Type B pancreatic cell (in vitro differentiated cells): ENCODE measurements at regions not wholly inside any gene's neighbourhood (a gene's known extent, or its start where the extent isn't known, plus 50 kb on each side); places are given as distances from the start of the nearest gene placed in this dataset.
"Not testable (repeated sequence)": the region's sequence is repeated elsewhere in the genome, so short reads cannot be mapped to it uniquely, and the experiment has no call there.

Source experiments
- DNase-seq: peaks from one replicate; pipeline ENCODE4 v3.0.0; 2021; ENCODE audit warnings: mixed read lengths; ENCODE audit not compliant: unreplicated experiment; ENCODE audit errors: extremely low spot score
- H3K27ac Mint-ChIP-seq: 2 replicates; pipeline ENCODE4 v1.8.0; 2021; ENCODE audit warnings: mild to moderate bottlenecking, mixed read lengths
- H3K27me3 Mint-ChIP-seq: 2 replicates; pipeline ENCODE4 v1.8.0; 2021; ENCODE audit warnings: mixed read lengths
- H3K36me3 Mint-ChIP-seq: 2 replicates; pipeline ENCODE4 v1.8.0; 2021; ENCODE audit warnings: mixed read lengths
- H3K4me1 Mint-ChIP-seq: one replicate; pipeline ENCODE4 v1.8.0; 2021; ENCODE audit warnings: mixed read lengths; ENCODE audit not compliant: unreplicated experiment
- H3K4me3 Mint-ChIP-seq: 2 replicates; pipeline ENCODE4 v1.8.0; 2021; ENCODE audit warnings: mild to moderate bottlenecking, mixed read lengths
- H3K9me3 Mint-ChIP-seq: 2 replicates; pipeline ENCODE4 v1.8.0; 2021; ENCODE audit warnings: mixed read lengths
- TF ChIP-seq, protein P1 (sequence below): fragments of 200-600 bp; sonication (generic); conservative IDR thresholded peaks from 2 replicates; pipeline ENCODE4 v1.5.0; 2021; ENCODE audit warnings: antibody characterized with exemption, mild to moderate bottlenecking

- H3K4me3 Mint-ChIP-seq, result no peak overlapping the region
- no peaks in the 10 kb centered on the region for H3K4me1 Mint-ChIP-seq
Observed at GRCh38 chr11:79609511-79609910, 168.7 kb upstream of the TENM4 start.

GRCh38 chr11:79606461-79606860 is 165.6 kb upstream of the TENM4 start:
- not testable (repeated sequence) for H3K27me3 Mint-ChIP-seq, H3K4me3 Mint-ChIP-seq, H3K27ac Mint-ChIP-seq, H3K4me1 Mint-ChIP-seq, DNase-seq, H3K9me3 Mint-ChIP-seq, H3K36me3 Mint-ChIP-seq

More at GRCh38 chr11:79609511-79609910, 168.7 kb upstream of the TENM4 start:
- no peaks in the 10 kb centered on the region for H3K9me3 Mint-ChIP-seq
- no peaks in the 10 kb centered on the region for H3K27me3 Mint-ChIP-seq
- TF ChIP-seq, protein P1, sequence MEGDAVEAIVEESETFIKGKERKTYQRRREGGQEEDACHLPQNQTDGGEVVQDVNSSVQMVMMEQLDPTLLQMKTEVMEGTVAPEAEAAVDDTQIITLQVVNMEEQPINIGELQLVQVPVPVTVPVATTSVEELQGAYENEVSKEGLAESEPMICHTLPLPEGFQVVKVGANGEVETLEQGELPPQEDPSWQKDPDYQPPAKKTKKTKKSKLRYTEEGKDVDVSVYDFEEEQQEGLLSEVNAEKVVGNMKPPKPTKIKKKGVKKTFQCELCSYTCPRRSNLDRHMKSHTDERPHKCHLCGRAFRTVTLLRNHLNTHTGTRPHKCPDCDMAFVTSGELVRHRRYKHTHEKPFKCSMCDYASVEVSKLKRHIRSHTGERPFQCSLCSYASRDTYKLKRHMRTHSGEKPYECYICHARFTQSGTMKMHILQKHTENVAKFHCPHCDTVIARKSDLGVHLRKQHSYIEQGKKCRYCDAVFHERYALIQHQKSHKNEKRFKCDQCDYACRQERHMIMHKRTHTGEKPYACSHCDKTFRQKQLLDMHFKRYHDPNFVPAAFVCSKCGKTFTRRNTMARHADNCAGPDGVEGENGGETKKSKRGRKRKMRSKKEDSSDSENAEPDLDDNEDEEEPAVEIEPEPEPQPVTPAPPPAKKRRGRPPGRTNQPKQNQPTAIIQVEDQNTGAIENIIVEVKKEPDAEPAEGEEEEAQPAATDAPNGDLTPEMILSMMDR, result no peak
- DNase-seq, result no peak
- H3K27ac Mint-ChIP-seq, result no peak overlapping the region
- H3K36me3 Mint-ChIP-seq, result no peaks in the 10 kb centered on the region

- Mint-ChIP-seq H3K4me3 (no peak overlapping the region), H3K9me3 (no peaks in the 10 kb centered on the region), H3K4me1 (peaks cover 6% of the 10 kb centered on the region), H3K27me3 (no peaks in the 10 kb centered on the region), H3K36me3 (no peaks in the 10 kb centered on the region), H3K27ac (no peak overlapping the region)
- no peak for DNase-seq
- TF ChIP-seq, protein P1, result no peak
Observed at GRCh38 chr11:79600711-79601110, 159.9 kb upstream of the TENM4 start.

DNA sequence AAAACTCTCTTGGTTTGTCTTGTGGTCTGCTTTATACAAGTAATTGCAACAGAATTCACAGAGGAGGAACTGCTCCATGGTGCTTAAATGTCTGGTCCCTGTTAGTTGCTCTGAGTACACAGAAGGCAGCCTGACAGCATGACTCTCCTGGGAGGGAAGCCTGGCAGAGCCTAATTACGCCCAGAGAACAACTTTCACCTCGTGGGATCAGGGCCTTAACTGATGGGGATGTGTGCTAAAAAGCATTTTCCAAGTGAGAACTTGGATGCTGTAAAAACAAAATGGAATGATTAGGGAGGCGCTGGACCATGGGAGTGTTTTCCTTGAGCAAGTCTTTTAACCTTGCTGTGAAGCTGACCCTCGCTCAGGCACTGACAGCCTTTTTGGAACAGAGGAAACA is 154.0 kb upstream of the TENM4 start:
- Mint-ChIP-seq H3K27ac (peak overlapping the region; percentile 35), H3K4me3 (no peak overlapping the region), H3K36me3 (no peaks in the 10 kb centered on the region), H3K4me1 (peaks cover 20% of the 10 kb centered on the region), H3K9me3 (no peaks in the 10 kb centered on the region), H3K27me3 (peaks cover 5% of the 10 kb centered on the region)
- TF ChIP-seq, protein P1, result no peak
- DNase-seq, result no peak

GRCh38 chr11:79592824-79593223 is 152.0 kb upstream of the TENM4 start:
- peaks cover 15% of the 10 kb centered on the region for H3K27me3 Mint-ChIP-seq
- peaks cover 20% of the 10 kb centered on the region for H3K4me1 Mint-ChIP-seq
- H3K9me3 Mint-ChIP-seq, result no peaks in the 10 kb centered on the region
- no peak for DNase-seq
- no peak overlapping the region for H3K27ac Mint-ChIP-seq
- TF ChIP-seq, protein P1, result no peak
- H3K36me3 Mint-ChIP-seq, result no peaks in the 10 kb centered on the region
- no peak overlapping the region for H3K4me3 Mint-ChIP-seq

DNA sequence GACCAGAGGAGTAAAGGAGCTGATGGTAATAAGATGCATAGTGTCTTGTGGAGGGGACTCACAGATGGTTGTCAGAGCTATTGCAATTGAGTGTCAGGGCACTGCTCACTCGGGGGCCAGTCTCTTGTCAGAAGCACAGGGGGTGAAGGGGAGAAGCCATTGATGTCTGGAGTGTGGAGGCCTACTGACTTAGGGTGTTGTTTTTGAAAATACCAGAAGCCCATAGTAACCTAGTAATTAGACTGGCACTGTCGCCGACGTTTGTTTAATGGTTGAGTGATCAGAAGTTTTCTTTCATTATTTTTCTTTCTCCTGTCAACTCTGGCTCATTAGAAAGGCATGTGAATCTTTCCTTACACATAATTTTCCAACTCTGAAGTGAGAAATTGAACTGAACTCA is 151.6 kb upstream of the TENM4 start:
- peaks cover 15% of the 10 kb centered on the region for H3K27me3 Mint-ChIP-seq
- TF ChIP-seq, protein P1, result no peak
- no peak for DNase-seq
- H3K9me3 Mint-ChIP-seq, result no peaks in the 10 kb centered on the region
- no peak overlapping the region for H3K4me3 Mint-ChIP-seq
- H3K27ac Mint-ChIP-seq, result no peak overlapping the region
- no peaks in the 10 kb centered on the region for H3K36me3 Mint-ChIP-seq
- peaks cover 20% of the 10 kb centered on the region for H3K4me1 Mint-ChIP-seq
